ENCODE measurements at regions not wholly inside any gene's neighbourhood (a gene's known extent, or its start where the extent isn't known, plus 50 kb on each side); places are given as distances from the start of the nearest gene placed in this dataset.

DNA sequence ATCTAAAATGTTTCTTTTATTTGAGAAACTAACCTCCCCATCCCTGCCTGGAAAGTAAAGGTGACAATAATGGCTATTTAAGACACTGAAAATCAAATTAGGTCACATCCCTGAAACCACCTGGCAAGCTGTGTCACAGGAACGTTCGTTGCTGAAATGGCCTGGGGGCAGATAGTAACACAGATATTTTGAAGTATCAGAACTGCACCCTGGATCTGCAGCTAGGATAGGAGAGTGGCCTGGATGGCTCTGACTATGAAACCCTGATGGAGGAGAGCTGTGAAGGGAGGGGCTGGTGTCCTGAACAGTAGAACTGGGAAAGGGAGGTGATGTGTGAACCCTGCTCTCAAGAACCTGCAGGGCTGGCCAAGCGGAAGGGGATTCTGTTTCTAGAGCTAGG is 648.3 kb upstream of the CFAP20DC start:
- DNase-seq: no peak

- no peak for DNase-seq
Measured at GRCh38 chr3:59696783-59697182, 647.0 kb upstream of the CFAP20DC start.

DNA sequence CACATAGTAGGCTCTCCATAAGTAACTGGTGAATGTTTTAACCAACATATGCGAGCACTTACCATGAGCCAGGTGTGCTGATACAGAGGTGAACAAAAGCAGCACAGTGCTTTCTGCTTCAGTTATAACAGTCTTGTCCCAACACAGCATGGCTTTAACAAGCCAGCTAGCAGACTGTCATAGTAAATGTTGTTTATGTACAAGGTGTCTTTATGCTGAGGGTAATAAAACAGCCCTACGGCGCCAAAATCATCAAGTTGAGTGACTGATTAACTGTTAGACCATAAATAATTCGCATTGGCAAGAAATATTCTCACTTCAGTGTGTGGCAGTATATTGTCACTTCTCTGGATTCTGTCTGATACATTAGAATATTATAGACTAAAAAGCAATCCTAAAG is 646.0 kb upstream of the CFAP20DC start:
- no peak for DNase-seq

GRCh38 chr3:59692117-59692516 is 642.3 kb upstream of the CFAP20DC start:
- DNase-seq: no peak

- DNase-seq: no peak
Measured at GRCh38 chr3:59690886-59691285, 641.1 kb upstream of the CFAP20DC start.

GRCh38 chr3:59688636-59689035 is 638.8 kb upstream of the CFAP20DC start:
- DNase-seq: no peak

- no peak for DNase-seq
Measured at GRCh38 chr3:59685432-59685831, 635.6 kb upstream of the CFAP20DC start.

DNA sequence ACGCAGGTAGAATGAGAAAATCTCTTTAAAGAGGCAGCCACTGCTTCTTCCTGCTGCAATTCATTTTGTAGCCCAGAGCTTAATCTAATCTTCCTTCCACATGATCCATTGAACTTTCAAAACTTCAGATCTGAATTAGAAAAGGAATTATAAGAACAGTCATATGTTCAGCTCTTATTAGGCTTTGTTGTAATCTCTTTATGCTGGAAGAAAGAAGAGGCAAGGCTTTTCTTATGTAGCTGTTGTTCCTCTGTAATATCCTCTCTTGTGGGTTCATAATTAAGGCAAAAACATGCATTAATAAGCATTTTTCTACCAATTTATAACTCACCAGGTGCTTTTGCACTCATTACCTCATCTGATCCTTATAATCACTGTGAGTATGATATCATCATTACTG is 634.9 kb upstream of the CFAP20DC start:
- no peak for DNase-seq

- DNase-seq: no peak
Measured at GRCh38 chr3:59680919-59681318, 631.1 kb upstream of the CFAP20DC start.

- DNase-seq: peak; percentile 88
Measured at GRCh38 chr3:59677747-59678702, 628.2 kb upstream of the CFAP20DC start.

DNA sequence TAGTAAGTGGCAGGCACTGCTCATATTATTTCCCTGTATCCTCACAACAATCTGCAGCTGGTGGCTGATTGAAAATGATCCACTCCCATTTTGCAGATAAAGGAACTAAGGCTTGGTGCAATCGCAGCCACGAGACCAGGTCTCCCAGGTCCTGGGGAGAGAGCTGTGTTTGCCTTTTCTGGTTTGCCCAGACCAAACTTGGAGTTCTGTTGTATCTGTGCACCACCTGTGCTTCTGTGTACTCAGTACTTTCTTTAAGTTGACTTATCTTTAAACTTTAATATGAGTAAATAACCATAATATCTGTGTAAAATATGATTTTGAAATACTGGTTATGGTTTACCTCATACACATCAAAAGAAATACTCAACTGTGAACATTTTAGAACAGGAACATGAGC is 625.7 kb upstream of the CFAP20DC start:
- no peak for DNase-seq

GRCh38 chr3:59663076-59663850 is 613.4 kb upstream of the CFAP20DC start:
- DNase-seq: no peak

- DNase-seq: peak; percentile 52
Measured at GRCh38 chr3:59660852-59661625, 611.2 kb upstream of the CFAP20DC start.

GRCh38 chr3:59660376-59660775 is 610.6 kb upstream of the CFAP20DC start:
- peak; percentile 9 for DNase-seq

- DNase-seq: no peak
Measured at GRCh38 chr3:59659755-59660154, 609.9 kb upstream of the CFAP20DC start.

DNA sequence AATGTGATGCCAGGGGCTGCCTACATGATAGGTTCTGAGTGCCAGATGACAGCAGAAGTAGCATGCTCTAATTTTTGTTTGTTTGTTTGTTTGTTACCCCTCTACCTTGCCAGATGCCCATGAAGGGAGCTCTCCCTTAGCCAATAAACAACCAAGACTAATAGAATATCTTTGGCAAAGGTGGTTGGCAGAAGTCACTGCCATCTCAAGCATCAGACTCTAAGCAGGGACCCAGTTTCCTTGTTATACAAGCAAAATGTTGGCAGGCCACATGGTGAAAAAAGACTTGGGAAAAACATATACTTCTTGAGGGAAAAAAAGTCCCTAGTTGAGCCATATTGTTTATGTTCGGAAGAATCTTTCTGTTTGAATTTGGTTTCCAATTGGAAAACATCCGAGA is 609.0 kb upstream of the CFAP20DC start:
- DNase-seq: no peak

DNA sequence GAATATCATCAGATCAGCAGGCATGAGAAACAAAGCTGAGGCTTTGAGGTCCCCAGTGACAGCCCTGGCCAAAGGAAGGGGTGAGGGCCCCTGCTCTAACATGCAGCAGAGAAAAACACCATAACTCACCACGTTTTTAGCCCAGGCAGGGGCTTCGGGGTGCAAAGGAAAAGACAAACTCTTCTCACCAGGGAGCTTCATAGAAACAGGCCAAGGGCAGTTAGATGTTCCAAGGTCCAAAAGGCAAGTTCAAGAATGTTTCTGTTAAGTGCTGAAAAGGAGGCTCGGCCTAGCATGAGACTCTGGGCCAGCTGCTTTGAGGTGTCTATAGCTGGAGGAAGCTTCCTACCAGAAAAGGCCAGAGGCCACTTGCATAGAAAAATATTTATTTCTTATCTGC is 608.4 kb upstream of the CFAP20DC start:
- DNase-seq: no peak

DNA sequence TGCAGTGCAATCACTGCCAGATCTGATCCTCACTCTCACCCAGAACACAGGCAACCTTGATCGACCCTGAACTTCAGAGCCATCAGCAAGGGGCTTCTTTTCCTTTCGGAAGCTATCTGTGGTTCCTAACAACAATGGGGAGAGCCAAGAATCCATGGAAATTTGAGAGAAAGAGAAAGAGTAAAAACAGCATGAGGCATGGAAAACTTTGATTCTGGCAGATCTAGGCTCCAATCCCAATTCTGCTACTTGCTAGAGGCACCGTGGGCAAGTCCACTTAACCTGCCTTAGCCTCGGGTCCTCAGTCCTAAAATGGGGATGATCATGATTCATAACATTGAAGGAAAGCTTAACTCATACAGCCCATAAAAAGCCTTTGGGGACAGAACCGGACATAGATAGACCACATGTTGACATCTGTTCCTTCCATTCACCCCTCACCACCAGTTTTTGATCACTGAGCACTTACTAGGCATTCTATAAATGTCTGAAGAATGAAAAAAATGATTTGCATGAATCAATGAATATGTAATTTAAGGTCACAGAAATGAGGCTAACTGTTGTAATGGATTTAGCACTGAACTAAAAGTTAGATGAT is 605.7 kb upstream of the CFAP20DC start:
- DNase-seq: no peak

- no peak for DNase-seq
Measured at GRCh38 chr3:59654480-59655417, 604.9 kb upstream of the CFAP20DC start.

GRCh38 chr3:59654123-59654479 is 604.3 kb upstream of the CFAP20DC start:
- DNase-seq: no peak

GRCh38 chr3:59653405-59654122 is 603.7 kb upstream of the CFAP20DC start:
- no peak for DNase-seq
